ENCODE measurements at regions not wholly inside any gene's neighbourhood (a gene's known extent, or its start where the extent isn't known, plus 50 kb on each side); places are given as distances from the start of the nearest gene placed in this dataset.
A peak's percentile ranks its signal among the peaks of the same experiment; 100 is the strongest.

GRCh38 chr6:105814745-105815536, 271.2 kb upstream of the PRDM1 start:
- DNase-seq (ENCODE audit: low spot score), result peak; percentile 64

GRCh38 chr6:105810922-105811482, 275.1 kb upstream of the PRDM1 start:
- no peak for DNase-seq (ENCODE audit: low spot score)

DNA sequence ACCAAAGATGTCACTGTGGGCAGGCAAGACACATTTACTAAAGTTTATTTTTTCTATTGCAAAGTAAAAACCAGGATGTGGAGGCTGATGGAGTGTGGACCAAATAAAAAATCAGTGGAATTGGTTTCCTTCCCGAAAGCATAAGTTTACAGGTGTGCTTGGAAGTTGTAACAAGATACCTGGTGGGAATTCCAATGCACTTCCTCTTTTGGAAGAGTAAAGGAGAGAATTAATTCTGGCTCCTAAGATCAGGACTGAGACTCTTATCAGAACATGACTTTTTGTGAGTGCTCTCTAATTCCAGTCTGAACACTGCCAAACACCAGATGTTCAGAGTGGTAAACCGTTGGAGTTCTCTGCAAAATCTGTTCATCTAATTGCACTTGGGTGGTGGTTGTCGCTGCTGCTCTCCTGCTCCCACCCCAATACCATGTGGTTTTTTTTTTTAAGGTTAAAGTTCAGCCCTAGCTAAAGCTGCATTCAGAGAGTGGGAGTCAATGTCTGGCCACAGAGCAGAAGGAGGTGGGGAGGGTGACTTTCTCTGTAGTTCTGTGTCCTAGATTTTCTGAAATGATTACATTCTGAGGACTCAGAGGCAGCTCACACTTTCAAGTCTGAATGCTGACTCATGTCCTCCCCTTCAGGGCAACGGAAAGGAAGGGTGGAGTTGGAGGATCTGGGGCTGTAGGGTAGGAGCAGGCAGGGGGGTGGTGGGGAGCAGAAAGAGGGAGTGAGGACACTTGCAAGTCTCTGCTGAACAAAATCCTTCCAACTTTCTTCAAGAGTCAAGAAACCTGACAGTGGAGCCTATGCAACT, 275.8 kb upstream of the PRDM1 start:
- DNase-seq (ENCODE audit: low spot score), result peak; percentile 93

DNA sequence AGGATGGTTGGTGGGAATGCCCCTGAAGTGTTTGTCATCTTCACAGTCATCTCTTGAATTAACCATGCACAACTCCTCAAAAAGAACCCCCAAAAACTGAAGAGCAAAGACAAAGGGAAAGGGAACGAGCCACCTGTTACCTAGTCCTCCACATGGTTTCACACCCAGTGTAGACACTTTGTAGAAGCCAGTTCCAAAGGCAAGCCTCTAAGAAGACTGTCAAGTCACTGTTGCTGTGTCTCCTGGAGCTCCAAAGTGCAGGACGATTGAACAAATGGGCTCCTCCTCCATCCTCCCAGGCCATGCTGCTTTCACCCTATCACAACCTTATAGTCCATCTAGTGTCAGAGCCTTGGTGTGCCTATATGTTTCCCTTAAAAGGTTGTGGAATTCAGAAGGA, 277.6 kb upstream of the PRDM1 start:
- DNase-seq (ENCODE audit: low spot score), result no peak

DNA sequence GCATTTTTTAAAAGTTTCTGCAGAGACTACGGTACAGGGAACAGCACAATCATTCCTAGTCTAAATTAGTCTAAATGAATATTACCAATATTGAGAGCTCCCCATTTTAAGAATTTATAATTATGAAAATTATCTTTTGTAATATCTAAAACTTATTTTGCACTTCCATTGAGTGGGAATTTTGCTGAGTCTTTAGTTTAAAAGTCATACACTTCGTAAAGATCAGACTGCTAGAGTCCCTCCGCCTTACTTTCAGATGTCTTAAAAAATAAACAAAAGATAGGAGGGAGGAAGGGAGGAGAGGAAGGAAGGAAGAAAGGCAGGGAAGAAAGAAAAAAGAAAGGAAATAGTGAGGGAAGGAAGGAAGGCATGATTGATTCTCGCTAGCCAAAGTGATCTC, 278.2 kb upstream of the PRDM1 start:
- DNase-seq (ENCODE audit: low spot score), result no peak

DNA sequence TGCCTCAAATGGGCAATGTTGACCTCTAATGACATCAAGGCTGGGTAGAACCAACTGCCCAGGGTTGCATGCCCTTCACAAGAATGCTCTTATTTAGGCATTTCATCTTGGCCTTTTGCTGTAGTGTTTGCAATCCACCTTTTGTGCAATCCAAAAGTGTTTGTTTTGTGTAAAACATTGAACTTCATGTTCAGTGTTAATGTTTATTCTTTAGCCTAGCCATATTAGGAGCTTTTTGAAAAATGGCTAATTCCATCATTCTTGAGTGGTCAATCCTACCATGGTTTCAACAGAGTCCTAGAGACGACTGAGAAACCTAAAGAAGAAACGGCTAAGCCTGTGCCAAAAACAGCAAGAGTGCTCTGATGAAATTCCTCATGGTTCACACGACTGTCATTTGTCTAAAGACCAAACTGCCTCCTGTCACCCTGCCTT, 279.6 kb upstream of the PRDM1 start:
- DNase-seq (ENCODE audit: low spot score), result no peak

- no peak for DNase-seq (ENCODE audit: low spot score)
These were observed 280.6 kb upstream of the PRDM1 start for GRCh38 chr6:105805501-105806023.

GRCh38 chr6:105804424-105804823, 281.7 kb upstream of the PRDM1 start:
- DNase-seq (ENCODE audit: low spot score), result no peak

DNA sequence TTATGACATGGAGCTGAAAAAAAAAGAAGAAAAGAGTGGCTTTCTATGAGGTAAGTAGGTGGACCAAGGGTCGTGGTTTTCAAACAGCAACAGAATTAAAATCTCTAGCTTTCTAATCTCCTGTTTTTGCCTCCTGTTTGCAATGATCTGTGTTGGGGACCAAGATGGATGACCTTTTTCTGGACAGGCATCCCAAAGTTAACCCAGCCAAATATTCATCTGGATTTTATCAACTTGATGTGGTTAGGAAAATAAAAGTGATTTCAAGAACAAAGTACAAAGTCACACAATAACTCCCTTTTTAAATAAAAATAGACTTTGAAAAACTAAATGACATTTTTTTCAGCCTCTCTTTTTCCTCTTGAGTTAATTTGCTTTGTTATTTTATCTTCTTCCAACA, 282.1 kb upstream of the PRDM1 start:
- no peak for DNase-seq (ENCODE audit: low spot score)

DNA sequence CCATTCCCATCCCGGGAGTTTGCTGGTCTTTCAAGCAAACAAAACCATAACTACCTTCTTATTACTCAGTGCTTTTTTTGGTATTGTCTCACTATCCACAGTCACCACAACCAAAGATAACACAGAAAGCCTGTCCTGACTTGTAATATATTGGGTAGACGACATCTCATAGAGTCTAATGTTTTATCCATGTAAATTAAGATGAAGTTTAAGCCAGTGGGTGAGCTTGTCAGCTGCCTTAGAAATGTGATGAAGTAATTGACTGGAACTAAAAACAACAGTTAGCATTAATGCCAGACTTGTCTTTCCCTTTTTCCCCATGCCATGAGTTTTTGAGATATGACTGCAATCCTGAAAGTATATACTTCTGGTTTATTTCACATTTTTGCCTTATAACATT, 282.7 kb upstream of the PRDM1 start:
- no peak for DNase-seq (ENCODE audit: low spot score)

- DNase-seq (ENCODE audit: low spot score), result no peak
These were observed 283.4 kb upstream of the PRDM1 start for GRCh38 chr6:105802703-105803102.

- DNase-seq (ENCODE audit: low spot score), result no peak
These were observed 285.3 kb upstream of the PRDM1 start for GRCh38 chr6:105800871-105801270.

DNA sequence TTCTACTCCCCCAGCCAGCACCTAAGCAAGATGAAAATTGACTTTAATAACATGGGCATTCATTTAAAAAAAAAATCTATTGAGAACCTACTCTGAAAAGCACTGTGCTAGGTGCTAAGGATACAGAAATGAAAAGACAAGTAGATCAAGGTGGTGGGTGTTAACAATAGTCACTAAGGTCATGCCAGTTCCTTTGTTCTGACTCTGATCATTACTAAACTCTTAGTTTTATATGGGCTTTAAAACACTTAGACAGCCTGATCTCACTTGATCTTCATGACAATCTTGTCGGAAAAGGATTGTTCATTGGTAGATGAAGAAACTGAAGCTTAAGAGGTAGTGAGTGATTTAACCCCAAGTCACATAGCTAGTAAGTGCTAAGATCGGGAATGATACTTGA, 285.7 kb upstream of the PRDM1 start:
- DNase-seq (ENCODE audit: low spot score), result no peak

DNA sequence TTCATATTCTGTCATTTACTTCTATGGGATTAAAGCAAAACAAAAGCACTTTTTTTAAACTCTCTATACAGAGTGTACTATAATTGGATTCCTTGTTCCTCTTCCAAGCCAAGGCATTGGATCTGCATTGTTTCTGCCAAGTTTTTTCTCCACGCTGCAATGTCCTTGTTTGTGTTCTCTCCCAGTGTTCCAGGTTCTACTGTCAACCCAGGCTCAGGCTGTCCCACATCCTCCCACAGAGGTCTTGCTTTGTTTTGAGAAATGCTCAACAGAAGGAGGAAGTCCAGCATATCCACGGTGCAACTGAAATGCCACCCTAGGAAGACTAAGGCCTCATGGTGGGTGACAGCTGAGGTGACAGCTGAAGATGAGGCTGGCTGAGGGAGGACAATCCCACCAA, 287.1 kb upstream of the PRDM1 start:
- no peak for DNase-seq (ENCODE audit: low spot score)

DNA sequence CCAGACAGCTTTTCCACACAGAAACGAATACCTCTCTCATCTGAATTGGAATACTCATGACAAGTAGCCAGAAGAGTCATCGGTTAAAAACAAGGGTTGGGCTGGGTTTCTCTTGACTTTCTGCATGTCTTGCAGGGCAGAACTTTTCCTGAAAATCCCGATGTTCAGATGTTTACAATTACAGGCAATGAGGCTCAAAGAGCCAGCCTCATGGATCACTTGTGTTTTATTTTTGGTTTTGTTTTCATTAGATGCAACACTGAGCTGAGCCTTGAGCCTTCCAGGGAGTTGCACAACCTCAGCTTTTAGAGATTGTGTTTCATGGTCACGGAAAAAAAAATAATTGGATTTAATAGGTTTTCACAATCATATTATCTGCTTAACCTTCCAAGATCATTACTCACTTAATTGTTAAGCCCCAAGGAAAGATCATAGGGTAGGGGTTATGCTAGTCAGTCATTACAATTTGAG, 288.1 kb upstream of the PRDM1 start:
- DNase-seq (ENCODE audit: low spot score), result no peak

- no peak for DNase-seq (ENCODE audit: low spot score)
These were observed 288.7 kb upstream of the PRDM1 start for GRCh38 chr6:105797286-105797979.

- DNase-seq (ENCODE audit: low spot score), result peak; percentile 71
These were observed 290.1 kb upstream of the PRDM1 start for GRCh38 chr6:105795913-105796517.

DNA sequence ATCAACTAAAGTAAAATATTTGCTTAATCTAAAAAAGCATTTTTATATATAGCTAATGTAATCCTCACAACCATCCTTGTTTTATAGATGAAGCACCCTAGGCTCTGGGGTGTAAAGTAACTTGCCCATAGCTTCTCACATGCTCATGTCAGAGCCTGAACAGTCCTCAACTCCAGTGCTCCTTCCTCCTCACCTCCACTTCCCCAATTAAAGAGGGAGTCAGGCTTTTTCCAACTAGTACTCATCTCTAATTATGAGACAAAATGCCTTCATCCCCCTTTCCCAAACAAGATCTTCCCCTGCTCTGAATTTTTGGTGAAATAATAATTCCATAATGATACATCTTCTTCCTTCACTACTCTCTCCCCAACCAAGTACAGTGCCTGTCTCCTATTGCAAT, 290.8 kb upstream of the PRDM1 start:
- no peak for DNase-seq (ENCODE audit: low spot score)

GRCh38 chr6:105794870-105795269, 291.3 kb upstream of the PRDM1 start:
- no peak for DNase-seq (ENCODE audit: low spot score)

DNA sequence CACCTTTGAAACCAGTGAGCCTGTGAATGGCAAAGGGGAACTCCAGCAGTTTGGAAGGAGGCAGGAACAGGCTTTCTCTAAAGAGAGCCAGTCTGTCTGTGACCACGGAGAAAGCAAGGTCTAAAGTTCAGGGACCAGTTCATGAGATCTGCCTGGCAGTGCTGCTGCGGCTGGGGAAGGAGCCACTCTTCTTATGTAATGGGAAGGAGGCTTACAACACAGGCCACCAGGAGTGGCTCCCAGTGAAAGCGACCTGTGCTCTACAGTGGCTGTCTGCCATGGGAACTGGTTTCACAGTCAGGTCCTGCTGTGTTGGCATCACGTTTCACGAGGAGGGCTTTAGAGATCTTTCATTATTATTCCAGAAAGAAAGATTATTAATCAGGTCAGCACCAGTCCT, 291.9 kb upstream of the PRDM1 start:
- DNase-seq (ENCODE audit: low spot score), result no peak

DNA sequence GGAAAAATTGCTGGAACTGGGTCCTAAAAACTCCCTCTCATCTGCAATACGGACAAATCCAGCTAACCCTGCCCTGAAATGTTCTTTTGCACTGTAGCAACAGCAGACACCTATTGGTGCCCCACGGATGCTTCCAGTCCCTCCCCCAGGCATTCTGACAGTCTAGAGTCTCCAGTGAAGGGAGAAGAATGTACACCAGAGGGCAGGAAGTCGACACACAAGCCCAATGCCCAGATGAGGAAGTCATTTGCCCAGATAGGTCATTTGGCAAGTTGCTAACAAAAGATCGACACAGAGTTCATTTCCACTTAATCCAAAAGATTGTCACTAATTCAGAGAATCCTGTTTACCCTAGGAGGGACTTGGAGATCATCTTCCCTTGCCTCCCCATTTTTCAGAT, 293.0 kb upstream of the PRDM1 start:
- peak; percentile 49 for DNase-seq (ENCODE audit: low spot score)
